NOMO-1 treated with dmso at 0.1 percent for 144 hours (cell line): ENCODE measurements at regions not wholly inside any gene's neighbourhood (a gene's known extent, or its start where the extent isn't known, plus 50 kb on each side); places are given as distances from the start of the nearest gene placed in this dataset.

Experiments
- DNase-seq: peaks from one replicate; lab custom pipeline; 2025; ENCODE audit not compliant: unreplicated experiment; lab: John Stamatoyannopoulos, UW

DNA sequence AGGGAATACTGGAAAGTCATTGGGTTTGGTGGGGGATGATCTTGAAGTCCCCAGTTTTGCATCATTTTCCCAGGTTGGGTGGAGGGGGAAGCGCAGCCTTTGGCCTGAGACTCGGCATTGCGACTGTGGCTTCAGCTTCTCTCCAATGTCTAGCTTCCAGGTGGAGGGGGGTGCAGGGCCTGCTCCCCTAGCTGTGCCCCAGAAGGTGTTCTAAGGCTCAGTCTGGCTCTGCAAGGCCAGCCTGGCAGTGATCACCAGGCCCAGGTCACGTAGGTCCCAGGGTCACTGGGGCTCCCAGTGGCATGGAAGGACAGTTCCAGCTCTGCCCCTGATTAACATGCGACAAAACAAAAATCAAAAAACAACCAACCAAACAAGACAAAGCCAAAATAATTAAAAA, 56.9 kb upstream of the HAAO start:
- DNase-seq: no peak

DNA sequence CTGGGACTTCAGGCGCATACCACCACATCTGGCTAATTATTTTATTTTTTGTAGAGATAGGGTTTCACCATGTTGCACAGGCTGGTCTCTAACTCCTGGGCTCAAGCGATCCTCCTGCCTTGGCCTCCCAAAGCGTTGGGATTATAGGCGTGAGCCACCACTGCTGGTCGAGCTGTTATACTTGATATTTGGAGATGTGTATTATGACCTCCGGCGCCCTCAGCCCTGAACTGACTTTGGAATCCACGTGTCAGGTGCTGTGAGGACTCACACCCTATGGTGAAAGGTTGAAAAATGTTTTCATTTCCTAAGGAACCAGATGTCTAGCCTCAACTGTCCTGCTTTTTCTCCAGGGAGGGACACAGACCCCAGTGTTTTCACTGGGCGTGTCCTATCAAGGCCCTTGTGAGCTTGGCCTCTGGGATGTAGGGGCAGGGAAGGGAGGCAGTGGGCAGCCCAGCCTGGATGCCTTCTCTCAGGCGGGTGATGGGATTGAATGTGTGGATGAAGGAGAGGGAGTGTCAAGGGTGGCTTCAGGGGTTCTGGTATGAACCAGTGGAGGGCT, 56.4 kb upstream of the HAAO start:
- no peak for DNase-seq

DNA sequence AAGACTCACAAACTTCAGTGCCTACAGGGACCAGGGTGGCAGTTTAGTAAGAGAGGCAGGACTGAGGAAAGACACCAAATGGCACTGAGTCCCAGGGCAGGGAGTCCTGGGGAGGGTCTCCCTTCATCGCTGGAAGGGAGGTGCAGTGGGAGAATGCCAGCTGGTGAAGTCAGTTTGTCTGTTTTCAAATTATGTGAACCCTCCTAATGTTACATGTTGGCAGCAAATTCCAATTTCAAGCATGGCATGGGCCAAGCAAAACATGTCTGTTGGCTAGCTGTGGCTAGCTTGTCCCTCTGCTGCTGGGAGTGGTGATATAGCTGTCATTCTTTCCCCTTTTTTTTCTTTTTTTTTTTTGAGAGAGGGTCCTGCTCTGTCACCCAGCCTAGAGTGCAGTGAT, 55.9 kb upstream of the HAAO start:
- no peak for DNase-seq

DNA sequence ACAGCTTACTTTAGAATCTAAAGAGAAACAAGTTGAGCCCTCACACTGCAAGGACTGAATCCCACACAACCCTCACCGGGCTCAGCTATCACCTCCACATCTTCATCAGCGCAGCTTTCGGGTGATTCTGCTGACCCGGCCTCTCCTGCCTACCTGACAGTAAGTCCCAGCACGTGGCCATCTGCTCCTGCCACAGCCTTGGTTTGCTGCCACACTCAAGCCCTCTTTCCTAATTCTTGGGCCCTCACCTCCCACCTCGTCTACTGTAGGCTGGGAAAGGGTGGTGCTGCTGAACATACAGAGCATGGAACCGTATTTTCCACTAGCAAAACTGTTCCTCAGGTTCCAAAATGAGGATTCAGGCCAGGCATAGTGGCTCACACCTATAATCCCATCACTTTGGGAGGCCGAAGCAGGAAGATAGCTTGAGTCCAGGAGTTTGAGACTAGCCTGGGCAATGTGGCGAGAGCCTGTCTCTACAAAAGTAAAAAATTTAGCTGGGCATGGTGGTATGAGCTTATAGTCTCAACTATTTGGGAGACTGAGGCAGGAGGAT, 55.3 kb upstream of the HAAO start:
- DNase-seq: no peak

DNA sequence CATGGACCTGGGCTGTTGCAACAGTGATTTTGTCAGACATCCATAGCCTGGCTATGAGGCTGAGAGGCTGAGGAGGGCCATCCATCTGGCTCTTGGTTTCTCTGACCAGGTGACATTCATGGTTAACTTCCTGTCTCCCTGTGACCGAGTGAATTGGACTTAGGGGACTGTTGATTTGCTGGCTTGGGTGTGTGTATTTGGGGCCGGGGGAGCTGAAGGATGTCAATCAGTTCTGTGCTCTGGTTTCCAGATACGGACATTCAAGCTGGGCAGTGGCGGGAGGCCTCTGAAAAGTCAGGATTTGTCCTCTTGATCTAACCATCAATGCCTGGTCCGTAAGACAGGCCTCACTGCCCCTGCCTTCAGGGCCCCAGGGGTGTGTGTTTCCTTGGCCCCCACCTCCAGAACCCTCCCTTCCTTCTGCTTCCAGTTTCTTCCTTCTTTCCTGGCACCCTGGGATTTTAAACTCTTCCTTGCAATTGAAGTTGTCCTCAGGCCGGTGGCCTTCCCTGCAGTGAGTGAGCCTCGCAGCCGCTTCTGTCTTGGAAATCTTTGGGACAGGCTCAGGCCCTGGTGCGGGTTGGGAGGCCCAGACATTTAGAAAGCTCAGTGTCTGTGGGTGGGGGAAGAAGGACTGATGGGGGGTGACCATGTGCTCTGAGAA, 54.7 kb upstream of the HAAO start:
- no peak for DNase-seq

DNA sequence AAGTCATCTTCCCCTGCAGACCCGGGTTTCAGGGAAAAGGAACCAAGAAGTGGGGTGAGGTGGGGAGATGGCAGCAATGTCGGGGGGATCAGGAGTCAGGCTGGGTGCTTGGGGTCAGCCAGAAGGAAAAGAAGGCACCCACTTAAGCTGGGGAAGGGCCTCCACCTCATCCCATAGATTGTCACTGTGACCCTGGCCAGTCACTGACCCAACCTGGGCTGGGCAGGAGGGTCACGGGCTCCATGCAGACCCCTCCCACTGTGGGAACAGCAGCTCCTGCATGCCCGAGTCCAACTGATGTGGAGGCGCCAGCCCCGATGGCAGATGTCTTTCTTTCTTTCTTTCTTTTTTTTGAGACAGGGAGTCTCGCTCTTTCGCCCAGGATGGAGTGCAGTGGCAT, 53.6 kb upstream of the HAAO start:
- no peak for DNase-seq

DNA sequence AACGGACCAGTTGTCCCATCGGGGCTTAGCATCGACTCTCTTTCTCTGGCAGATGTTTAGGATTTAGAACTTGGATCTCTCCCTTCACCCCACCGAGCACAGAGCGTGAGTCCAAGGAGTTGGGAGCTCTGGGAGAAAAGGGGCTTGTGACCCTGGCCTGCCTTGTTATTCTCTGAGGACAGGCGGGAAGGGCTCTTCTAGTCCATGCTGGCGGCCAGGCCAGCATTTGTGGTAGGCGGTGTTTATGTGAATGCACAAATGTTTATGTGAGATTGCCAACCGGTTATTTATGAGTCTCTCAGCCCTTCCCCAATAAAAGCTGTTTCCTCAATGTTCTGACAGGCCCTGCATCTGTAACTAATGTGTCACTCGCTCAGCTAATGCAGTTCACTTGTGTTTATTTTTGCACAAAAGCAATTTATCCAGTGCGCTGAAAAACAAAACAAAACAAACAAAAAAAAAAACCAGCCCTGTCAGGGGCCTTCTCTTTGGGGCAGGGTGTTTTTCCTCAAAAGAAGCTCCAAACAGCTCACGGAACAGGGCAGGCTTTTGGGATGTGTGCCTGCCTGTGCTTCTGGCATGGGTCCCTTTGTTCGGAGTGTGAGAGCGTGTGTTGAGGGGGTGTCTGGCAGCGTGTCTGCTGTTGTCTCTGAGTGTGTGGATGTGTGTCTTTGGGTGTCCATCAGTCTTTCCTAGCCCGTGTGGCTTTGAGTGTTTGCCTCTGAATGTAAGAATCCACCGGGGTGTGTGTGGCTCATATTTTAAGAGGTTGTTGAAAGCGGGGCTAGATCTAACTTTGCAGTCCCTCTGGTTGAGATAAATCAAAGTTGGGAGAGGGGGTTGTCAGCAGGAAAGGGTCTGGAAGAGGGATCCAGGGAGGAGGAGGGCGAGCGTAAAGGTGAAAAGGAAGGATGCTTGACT, 52.8 kb upstream of the HAAO start:
- no peak for DNase-seq

DNA sequence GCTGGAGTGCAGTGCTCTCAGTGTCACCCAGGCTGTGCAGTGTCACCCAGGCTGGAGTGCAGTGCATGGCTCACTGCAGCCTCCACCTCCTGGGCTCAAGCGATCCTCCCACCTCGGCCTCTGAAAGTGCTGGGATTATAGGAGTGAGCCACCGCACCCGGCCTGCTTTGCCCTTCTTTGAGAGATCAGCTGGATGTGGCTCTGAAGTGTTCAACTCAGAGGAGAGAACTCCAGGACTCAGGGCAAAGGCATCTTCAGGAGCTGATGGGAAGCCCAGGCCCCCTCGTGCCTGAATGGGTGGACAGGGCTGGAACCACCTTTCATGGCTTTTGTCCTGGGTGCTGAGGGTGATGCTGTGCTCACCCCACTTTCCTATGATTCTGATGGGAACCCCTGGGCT, 52.0 kb upstream of the HAAO start:
- no peak for DNase-seq

DNA sequence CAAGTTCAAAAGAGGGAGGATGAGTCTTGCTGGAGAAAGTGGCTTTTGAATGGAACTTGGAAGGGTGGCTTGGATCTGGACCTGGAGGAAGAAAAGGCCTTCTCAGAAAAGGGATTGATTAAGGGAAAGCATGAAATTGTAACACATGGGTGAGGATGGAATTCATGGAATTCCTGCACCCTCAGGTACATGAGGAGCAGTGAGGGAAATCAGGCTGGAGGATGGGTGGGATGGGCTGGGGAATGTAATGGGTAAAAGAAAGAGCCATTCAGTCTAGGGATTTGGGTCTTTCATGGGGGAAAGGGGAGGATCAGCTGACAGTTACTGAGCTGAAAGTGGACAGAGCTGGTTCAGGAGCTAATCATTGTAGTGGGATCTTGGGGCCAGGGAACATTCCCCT, 51.2 kb upstream of the HAAO start:
- no peak for DNase-seq

DNA sequence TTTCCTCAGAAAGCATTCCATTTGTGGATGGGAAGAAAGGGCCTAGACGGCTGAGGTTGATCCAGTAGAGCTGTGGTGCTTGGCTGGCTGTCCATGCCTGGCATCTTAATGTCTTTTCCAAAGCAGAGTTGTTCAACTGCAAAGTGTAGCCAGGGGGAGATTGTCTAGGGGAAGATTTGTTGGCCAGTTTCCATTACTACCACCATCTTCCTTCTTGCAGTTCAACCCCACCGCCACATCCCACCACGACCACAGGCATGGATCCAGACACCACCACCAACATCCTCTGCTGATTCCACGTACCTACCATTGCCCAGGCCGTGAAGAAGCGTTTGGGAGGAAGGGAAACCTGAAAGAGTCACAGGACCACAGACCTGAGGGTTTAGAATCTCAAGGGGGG, 50.7 kb upstream of the HAAO start:
- DNase-seq: no peak

DNA sequence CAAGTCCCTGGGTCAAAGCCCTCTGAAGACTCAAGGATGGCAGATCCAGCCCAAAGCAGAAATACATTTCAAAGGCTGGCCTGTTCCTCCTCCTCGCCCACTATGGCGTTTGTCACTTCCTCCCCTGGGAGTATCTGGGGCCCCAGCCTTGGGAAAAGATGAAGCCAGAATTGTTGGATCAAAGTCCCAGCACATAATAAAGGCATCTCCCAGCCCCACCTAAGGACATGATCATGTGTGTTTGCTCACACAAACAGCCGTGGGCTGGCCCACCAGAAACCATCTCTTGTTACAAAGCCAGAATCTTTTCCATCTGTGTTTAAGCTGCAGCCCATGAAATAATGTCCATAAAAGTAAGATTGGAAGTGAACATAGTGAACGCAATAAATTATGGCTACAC, 50.1 kb upstream of the HAAO start:
- no peak for DNase-seq
